K562 (cell line): ENCODE measurements at regions not wholly inside any gene's neighbourhood (a gene's known extent, or its start where the extent isn't known, plus 50 kb on each side); places are given as distances from the start of the nearest gene placed in this dataset.

Source experiments
- CBX5 ChIP-seq: IDR thresholded peaks from 2 replicates; pipeline ENCODE4 v1.6.1; 2014; ENCODE audit warnings: low read depth, borderline replicate concordance
- CHD2 ChIP-seq: IDR thresholded peaks from 2 replicates; pipeline ENCODE4 v1.6.1; 2011; ENCODE audit warnings: low read depth, low read length
- CTCF ChIP-seq, 3 experiments: IDR thresholded peaks in 2 of 3; conservative IDR thresholded peaks in 1 of 3; 2 replicates each; pipeline ENCODE4 v1.5.1; 2011 to 2012; ENCODE audit warnings: low read length in 3 of 3, mild to moderate bottlenecking in 3 of 3, control low read depth in 2 of 3, improper control_type of control experiment in 1 of 3, inconsistent platforms in 1 of 3, low read depth in 1 of 3, mixed read lengths in 1 of 3, moderate library complexity in 1 of 3; ENCODE audit not compliant: insufficient read depth in 2 of 3
- MAFF ChIP-seq: IDR thresholded peaks from 2 replicates; pipeline ENCODE4 v1.6.1; 2012; ENCODE audit warnings: low read length, improper control_type of control experiment
- PHB2 ChIP-seq: fragments of 450-650 bp; IDR thresholded peaks from 2 replicates; pipeline ENCODE4 v1.6.1; 2017; ENCODE audit warnings: low read depth
- RBM22 ChIP-seq: fragments of 200-400 bp; formaldehyde crosslinking; IDR thresholded peaks from 2 replicates; pipeline ENCODE4 v1.6.1; 2018; ENCODE audit warnings: low read length, low read depth; ENCODE audit not compliant: poor library complexity, severe bottlenecking
- SAFB2 ChIP-seq: fragments of 200-400 bp; formaldehyde crosslinking; IDR thresholded peaks from 2 replicates; pipeline ENCODE4 v1.6.1; 2018; ENCODE audit warnings: borderline replicate concordance, low read length, low read depth, moderate library complexity; ENCODE audit not compliant: severe bottlenecking
- SMC3 ChIP-seq: conservative IDR thresholded peaks from 2 replicates; pipeline ENCODE4 v1.6.1; 2011; ENCODE audit warnings: low read depth, low read length, improper control_type of control experiment; ENCODE audit not compliant: insufficient read depth
- TAL1 ChIP-seq: fragments of 450-650 bp; IDR thresholded peaks from 2 replicates; pipeline ENCODE4 v1.6.1; 2016; ENCODE audit warnings: mild to moderate bottlenecking
- TF ChIP-seq, protein P1 (sequence below): sonication (generic); formaldehyde crosslinking; IDR thresholded peaks from 2 replicates; pipeline ENCODE4 v1.8.0; 2022; ENCODE audit warnings: missing genetic modification reagents, mild to moderate bottlenecking, borderline replicate concordance
- TF ChIP-seq, protein P2 (sequence below): sonication (generic); formaldehyde crosslinking; IDR thresholded peaks from 2 replicates; pipeline ENCODE4 v1.8.1; 2022; ENCODE audit warnings: missing genetic modification reagents
- TF ChIP-seq, protein P3 (sequence below): sonication (generic); formaldehyde crosslinking; IDR thresholded peaks from 2 replicates; pipeline ENCODE4 v1.8.0; 2022; ENCODE audit warnings: mild to moderate bottlenecking, missing genetic modification reagents

- TF ChIP-seq, protein P1, sequence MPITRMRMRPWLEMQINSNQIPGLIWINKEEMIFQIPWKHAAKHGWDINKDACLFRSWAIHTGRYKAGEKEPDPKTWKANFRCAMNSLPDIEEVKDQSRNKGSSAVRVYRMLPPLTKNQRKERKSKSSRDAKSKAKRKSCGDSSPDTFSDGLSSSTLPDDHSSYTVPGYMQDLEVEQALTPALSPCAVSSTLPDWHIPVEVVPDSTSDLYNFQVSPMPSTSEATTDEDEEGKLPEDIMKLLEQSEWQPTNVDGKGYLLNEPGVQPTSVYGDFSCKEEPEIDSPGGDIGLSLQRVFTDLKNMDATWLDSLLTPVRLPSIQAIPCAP: no peak
- TF ChIP-seq MAFF: no peak
- TF ChIP-seq SAFB2: no peak
- no peak for TF ChIP-seq PHB2
- no peak for TF ChIP-seq CBX5
- TF ChIP-seq, protein P2, sequence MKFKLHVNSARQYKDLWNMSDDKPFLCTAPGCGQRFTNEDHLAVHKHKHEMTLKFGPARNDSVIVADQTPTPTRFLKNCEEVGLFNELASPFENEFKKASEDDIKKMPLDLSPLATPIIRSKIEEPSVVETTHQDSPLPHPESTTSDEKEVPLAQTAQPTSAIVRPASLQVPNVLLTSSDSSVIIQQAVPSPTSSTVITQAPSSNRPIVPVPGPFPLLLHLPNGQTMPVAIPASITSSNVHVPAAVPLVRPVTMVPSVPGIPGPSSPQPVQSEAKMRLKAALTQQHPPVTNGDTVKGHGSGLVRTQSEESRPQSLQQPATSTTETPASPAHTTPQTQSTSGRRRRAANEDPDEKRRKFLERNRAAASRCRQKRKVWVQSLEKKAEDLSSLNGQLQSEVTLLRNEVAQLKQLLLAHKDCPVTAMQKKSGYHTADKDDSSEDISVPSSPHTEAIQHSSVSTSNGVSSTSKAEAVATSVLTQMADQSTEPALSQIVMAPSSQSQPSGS (CRISPR knock-in tag): no peak
- TF ChIP-seq RBM22: no peak
- TF ChIP-seq, protein P3, sequence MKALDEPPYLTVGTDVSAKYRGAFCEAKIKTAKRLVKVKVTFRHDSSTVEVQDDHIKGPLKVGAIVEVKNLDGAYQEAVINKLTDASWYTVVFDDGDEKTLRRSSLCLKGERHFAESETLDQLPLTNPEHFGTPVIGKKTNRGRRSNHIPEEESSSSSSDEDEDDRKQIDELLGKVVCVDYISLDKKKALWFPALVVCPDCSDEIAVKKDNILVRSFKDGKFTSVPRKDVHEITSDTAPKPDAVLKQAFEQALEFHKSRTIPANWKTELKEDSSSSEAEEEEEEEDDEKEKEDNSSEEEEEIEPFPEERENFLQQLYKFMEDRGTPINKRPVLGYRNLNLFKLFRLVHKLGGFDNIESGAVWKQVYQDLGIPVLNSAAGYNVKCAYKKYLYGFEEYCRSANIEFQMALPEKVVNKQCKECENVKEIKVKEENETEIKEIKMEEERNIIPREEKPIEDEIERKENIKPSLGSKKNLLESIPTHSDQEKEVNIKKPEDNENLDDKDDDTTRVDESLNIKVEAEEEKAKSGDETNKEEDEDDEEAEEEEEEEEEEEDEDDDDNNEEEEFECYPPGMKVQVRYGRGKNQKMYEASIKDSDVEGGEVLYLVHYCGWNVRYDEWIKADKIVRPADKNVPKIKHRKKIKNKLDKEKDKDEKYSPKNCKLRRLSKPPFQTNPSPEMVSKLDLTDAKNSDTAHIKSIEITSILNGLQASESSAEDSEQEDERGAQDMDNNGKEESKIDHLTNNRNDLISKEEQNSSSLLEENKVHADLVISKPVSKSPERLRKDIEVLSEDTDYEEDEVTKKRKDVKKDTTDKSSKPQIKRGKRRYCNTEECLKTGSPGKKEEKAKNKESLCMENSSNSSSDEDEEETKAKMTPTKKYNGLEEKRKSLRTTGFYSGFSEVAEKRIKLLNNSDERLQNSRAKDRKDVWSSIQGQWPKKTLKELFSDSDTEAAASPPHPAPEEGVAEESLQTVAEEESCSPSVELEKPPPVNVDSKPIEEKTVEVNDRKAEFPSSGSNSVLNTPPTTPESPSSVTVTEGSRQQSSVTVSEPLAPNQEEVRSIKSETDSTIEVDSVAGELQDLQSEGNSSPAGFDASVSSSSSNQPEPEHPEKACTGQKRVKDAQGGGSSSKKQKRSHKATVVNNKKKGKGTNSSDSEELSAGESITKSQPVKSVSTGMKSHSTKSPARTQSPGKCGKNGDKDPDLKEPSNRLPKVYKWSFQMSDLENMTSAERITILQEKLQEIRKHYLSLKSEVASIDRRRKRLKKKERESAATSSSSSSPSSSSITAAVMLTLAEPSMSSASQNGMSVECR: no peak
- TF ChIP-seq SMC3: no peak
- no peak for TF ChIP-seq CHD2
- no peak for TF ChIP-seq CTCF (IDR thresholded peaks at IDR 0.05 in 2 of 3, conservative IDR thresholded peaks at IDR 0.05 in 1 of 3; ENCODE audit: insufficient read depth in 2 of 3, low read depth in 1 of 3, low read length in 3 of 3)
- no peak for TF ChIP-seq TAL1
Measured at GRCh38 chr6:156219973-156220372, 557.2 kb upstream of the ARID1B start.
